ENCODE measurements at regions not wholly inside any gene's neighbourhood (a gene's known extent, or its start where the extent isn't known, plus 50 kb on each side); places are given as distances from the start of the nearest gene placed in this dataset.

DNA sequence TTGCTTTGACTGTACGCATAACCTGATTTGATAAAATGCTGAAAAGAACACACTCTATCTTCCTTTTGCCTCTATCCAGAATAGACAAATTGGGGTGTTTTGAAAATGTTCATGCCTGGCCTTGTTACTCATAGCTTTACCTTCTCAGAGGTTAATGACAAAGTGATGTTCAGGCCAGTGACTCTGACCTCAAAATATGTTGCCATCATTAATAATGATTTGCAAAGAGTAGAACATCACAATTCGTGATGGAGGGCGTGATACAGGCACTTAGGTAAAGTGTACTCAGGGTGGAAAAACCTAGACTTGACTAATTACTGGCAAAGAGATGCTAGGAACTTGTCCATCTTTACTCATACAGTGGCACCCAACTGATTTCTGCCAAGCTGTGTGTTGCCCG is 656.6 kb upstream of the SOX9 start:
- DNase-seq (ENCODE audit: low read depth): no peak

DNA sequence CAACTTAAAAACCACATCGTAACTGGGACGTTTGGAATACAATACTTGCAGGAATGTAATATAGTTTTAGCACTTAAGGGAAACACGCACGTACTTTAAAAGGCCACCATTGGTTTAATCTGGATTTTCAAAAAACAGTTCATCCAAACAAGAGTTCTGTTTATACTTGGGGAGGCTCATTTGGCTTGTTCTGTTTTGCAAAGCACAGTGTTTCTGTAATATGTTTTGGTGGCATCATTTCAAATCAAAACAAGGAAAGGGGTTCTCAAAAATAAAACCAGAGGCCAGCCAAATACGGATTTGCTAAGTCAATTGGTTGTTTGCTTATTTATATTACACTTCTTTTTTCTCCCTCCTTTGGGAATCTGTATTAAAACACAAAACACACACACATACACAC is 656.1 kb upstream of the SOX9 start:
- no peak for DNase-seq (ENCODE audit: low read depth)

DNA sequence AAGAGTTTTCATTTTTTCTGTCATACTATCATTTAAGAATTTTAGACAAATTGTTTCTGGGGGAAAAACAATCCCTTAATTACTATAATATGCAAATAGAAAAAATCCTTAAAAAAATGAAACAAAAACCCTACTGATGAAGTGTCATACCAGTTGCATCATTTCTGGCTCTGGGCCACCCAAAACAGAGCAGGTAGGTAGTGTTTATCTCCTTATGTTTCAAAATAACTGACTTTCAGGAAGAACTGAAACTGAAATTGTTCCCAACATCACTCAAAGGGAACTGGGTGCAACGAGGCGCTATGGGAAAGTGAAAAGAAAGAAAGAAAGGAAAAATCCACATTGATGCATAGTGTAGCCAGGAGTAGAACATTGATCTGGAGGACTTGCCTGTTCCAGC is 653.1 kb upstream of the SOX9 start:
- no peak for DNase-seq (ENCODE audit: low read depth)

DNA sequence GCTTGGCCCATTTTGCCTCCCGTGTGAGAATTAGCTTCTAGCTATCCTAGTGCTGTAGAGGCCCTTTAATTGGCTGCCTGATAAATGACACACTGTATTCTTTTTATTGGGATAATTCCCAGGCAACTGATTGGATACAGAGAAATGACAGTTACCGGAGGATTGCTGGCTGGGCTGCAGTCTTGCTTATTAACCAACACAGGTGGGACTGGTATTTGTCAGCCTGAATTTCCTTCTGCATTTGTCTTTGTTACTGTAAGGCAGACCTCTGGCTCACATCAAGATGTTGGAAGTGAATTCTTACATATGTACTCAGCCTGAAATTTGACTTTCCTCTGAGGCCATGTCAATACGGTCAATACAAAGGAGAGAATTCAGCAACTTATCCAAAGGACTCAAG is 650.8 kb upstream of the SOX9 start:
- no peak for DNase-seq (ENCODE audit: low read depth)

DNA sequence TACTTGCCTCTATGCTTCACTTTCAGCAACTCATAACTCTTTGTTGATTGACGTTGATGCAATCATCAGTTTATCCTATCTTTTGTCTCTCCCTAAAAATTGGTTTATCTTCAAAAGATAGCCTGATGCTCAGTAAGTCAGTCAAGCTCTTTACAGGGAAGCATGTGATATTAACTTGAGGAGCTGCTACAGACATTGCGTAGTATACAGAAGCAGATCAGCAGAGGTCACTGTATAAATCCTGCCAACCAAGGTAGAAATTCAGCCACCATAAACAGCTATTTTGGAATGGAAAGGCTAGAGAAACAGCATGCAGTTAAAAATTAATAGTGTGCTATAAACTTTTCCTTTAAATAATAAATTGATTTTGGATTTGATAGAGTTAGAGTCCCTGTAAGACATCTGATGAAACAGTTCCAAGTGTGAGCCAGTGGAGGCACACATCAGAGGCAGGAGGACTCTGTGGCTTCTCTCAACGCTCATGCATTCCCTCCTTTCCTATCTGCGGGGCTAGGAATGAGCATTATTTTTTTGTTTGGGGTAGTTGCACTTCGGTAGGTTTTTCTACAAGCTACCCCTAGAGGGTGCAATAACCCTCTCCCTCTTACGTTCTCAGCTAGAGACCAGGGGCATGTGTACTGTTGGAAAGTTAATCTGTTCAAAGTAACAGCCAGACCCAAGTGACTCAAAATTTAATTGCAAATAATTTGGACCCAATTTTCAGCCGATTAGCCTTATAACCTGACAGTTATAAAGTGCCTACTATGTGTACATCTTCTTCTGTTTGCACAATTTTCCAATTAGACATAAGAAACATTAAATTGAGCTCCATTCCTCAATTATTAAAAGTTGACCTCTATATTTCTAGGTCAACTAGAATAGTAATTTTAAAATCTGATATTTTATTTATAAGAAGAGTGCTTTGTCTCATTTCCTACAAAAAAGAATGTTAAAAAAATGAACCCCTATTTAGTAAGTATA is 647.7 kb upstream of the SOX9 start:
- peak; percentile 55 for DNase-seq (ENCODE audit: low read depth)

DNA sequence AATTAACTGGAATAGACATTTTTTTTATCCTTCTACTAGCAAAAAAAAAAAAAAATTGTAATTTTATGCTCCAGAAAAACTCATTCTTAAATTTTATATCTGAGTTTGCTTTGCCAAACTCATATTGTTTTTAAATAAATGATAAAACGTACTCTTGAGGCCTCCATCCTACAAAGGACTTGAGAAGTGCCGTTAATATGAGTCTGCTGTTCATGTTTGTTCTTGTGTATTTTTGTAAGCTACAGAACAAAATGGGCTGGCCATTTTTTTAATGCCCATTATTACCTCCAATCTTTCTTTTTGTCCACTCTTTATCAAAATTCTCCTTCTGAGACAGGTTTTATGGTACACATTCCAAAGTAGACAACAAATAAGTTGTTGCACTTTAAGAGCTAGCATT is 643.5 kb upstream of the SOX9 start:
- DNase-seq (ENCODE audit: low read depth): no peak

DNA sequence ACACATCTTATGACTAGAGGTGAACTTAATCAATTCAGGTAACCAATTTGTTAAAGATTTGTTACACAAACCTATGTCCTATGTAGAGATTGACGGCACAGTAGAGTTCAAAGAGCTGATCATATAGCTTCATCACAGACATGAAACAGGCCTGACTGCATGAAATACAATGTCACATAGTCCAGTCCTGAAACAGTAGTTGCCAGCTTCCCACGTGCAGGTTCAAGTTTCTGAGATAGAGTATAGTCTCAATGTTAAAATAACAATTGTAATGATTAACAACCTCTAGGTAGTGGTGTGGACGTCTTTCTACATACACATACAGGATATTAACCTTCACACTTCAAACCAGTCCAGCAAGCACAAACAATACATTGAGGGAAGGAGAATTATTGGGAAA is 640.7 kb upstream of the SOX9 start:
- no peak for DNase-seq (ENCODE audit: low read depth)

DNA sequence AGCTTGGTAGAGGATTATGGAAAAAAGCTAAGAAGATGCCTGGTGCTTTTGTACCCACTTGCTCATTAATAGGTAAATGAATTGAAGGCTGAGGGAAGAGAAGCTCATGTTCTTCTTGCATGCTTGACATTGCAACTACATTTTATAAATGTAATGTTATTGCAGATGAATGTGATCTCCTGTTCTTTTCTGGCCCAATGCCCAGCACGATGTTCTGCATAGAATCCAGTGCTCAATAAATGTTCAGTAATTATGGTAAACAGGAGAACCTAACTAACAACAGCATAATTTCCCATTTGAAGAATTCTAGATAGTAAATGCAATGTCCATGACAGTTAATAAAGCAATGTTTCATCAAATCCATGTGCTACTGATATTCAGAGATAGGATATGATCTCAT is 638.2 kb upstream of the SOX9 start:
- DNase-seq (ENCODE audit: low read depth): no peak

DNA sequence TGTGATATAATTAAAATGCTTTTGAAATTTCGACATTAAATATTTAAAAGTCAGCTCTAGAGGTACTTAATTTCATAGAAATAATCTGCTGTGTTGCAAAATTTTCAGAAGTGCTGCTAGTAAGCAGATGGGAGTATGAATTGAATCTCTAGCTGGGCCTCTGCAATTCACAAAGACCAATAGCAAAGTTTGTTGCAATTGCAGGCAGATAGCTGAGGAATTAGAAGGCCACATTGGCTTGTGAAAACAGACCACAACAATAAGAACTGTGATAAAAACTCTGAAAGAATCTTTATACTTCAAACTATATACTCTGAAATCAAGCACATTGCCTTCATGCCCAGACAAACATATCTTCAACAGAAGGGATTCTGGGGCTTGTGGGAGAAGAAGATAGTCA is 636.3 kb upstream of the SOX9 start:
- DNase-seq (ENCODE audit: low read depth): no peak

DNA sequence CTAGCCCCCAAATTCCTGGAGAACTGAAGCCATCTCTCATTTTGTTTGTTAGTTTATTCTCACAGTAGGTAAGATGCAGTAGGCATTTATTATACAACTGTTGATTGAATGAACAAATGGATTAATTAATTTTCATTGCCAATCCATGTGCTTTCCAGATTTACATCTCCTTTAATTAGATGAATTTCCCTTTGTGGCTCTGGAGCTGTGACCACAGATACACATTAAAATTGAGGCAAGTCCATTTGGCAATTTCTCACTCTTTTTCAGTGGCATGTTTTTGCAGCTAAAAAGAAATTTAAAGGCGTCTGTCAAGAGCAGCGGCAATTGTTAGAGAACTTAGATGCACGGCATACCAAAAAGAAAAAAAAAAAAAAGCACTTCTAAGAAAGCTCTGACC is 635.4 kb upstream of the SOX9 start:
- DNase-seq (ENCODE audit: low read depth): no peak

DNA sequence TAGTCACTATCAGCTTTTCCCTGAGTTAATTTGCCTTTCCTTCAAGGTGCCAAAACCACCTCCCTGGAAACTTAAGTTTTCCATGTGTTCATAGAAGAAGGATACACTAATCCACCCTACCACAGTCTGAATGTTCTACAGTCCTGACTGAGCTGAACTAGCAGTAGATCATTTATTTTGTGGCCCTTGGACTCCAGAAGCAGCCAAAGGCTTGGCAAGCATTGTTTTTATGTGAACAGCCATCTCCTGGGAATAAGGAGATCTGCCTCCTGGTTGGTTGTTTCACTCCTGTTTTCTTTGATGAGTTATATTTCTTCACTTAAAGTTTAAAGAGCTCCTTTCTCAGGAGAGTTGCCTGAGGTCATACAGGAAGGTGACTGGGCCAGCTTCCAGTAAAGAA is 634.6 kb upstream of the SOX9 start:
- DNase-seq (ENCODE audit: low read depth): peak; percentile 15

DNA sequence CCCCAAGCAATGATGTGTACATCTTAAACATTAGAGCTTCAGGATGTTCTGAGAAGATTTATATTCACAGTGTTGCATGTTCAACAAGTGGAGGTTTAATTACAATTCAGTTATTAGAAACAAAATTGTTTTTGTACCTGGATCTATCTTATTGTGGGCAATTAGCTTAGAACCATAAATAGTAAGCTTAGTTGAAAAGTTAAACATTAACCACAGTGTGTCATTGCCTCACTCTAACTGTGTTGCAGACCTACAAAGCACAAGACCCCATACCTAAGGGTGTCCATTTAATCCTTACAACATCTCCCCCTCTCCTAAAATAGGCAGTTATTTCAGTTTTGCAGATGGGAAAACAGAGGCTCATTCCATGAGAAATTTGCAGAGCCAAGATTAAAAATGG is 632.0 kb upstream of the SOX9 start:
- DNase-seq (ENCODE audit: low read depth): no peak

DNA sequence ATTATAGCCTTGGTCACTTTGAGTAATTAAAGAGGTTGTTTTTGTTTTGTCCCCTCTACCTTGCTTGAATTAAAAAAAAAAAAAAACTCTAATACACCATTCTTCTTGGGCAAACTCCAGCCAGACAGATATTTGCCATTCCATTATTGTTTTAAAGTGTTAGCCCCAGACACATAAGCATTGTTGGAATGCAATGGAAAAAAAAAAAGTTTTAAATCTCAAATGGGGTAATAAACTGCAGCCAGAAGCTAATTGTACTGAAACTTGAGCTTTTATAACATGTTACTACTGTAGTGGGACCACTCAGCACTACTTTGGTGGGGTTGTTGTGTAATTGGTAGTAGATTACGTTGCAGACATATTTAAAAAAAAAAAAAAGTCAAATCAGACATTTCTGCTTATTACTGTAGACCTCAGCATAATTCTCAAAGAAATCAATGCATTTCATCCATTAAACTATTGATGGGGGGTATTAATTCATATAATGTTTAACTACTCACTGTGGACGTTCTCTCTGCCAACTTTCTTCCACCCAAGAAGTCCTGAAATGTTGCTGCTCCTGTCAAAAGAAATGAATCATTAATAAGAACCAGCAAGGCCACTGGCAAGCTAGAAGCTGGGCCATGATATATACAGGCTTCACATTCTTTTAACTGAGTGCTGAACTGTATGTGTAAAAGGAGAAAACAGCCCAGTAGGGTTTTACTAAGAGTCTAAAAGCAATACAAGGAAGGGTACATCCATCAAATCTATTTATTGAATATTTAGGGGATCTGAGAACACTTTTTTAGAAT is 626.6 kb upstream of the SOX9 start:
- no peak for DNase-seq (ENCODE audit: low read depth)

DNA sequence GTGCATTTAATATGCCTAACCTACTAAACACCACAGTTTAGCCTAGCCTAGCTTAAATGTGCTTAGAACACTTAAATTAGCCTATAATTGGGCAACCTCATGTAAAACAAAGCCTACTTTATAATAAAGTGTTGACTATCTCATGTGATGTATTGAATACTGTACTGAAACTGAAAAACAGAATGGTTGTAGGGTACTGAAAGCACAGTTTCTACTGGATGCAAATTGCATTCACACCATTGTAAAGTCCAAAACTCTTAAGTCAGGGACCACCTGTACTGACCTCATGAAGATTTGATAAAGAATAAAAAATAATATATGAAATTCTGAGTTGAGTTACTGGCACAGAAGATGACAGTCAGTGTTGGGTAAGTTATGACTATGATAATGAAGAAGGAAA is 625.4 kb upstream of the SOX9 start:
- DNase-seq (ENCODE audit: low read depth): no peak

DNA sequence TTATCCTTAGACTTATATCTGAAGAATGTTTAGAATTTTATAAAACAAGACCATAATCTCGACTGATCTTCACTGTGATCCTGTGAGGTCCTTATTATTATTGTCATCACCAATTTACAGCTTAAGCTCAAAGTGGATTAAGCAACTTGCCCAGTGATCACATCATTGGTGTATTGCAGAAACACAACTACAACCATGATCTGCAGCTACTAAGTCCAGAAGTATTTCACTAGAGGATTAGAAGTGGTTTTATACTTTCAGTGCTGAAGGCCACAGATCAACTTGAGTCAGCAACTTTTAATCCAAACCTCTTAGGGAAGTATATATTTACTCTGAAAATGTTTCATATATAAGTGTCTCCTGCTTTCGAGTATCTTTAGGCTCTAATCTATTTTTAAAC is 624.3 kb upstream of the SOX9 start:
- peak; percentile 61 for DNase-seq (ENCODE audit: low read depth)

DNA sequence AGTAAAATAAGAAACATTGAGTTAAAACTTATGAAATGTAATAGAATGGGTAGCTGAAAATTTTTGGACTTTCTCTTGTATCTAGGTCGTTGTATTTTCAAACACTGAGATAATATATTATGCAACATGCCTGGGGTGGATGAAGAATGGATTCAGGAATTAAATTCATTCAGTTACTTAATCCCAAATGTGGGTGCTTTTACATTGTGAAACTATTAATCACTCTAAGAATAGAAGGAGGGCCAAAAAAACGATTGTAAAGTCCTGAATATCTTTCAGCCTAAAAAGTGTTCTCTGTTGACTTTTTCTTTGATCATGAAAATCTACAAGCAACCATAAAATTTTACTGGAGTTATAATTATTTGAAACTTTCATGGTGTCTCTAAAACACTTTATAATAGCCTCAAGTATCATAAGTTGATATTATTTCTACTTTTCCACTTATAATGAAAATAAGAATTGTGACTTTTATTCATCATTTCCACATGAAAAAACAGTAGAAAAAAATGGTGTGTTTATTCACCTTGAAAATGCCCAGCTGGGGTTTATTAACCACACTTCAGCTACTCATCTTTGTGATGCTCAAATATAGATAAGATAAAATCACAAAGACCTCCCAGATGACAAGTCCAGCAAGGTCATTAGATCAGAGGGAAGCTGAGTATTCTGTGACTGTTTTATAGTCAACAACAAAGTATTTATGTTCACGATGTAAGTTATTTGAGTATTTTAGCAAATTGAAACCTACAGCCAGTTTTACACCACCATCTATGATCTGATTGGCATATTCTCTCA is 619.9 kb upstream of the SOX9 start:
- peak; percentile 40 for DNase-seq (ENCODE audit: low read depth)

DNA sequence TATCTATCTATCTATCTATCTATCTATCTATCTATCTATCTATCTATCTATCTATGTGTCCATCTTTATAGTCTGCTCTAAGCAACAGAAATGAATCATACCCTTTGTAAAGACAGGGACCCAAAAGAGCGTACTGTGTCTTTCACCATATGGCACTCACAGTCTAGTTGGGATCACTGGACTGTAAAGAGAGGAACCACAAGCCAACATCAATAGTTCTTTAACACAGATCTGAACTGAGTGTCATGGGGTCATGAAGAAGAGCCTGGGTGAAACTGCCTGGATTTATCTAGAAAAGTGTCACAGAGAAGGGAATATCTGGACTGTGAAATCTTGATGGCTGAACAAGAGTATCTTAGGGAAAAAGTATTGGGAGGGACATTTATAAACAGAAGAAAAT is 619.1 kb upstream of the SOX9 start:
- no peak for DNase-seq (ENCODE audit: low read depth)

DNA sequence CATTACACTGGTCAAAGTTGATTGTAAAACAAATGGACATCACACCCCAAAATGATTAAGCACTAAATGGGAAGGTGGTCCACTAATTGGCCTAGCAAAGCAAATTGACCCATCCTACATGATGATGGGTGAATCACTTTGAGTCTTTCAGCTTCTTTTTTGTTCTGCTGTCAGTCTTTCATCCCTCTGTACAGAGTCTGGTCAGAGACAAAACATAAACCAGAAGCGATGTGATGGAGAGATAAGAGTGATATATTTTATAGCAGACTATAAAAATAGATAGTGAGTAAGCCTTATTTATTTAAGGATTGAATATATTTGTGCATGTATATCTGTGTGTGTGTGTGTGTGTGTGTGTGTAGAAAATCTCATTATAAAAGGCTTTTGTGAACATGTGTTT is 618.4 kb upstream of the SOX9 start:
- no peak for DNase-seq (ENCODE audit: low read depth)

DNA sequence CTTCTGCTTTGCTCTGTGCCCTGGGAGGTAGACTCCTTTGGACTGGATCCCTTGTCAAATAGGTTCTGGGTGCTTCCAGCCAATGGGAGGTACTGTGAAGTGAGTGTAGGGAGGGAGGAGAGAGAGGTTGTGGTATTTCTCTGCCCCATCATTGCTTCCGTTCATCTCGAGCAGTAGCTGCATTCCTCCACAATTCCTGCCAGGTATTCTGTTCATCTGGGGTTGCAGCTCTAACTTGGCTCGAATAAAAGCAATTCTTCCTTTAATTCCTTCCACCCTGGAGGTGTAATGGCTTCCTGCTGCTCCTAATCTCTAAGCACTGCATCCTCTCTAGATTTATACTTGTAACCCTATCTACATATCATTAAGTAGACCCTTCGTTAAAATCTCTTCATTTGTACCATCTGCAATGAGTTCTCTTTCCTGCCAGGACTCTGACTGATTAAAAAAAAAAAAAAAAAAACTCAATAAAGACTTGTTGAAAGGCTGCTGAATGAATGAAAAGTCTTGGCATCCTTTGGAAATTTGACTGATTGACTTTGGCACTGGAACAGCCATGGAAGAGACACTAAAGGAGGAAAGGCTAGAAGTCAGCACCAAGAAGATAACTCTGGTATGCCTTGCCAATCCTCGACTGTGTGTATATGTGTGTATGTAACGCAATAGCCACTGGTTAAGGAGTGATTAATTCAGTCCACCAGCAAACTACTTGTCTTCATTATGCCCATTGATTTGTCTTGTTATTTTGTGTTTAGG is 616.9 kb upstream of the SOX9 start:
- DNase-seq (ENCODE audit: low read depth): no peak

DNA sequence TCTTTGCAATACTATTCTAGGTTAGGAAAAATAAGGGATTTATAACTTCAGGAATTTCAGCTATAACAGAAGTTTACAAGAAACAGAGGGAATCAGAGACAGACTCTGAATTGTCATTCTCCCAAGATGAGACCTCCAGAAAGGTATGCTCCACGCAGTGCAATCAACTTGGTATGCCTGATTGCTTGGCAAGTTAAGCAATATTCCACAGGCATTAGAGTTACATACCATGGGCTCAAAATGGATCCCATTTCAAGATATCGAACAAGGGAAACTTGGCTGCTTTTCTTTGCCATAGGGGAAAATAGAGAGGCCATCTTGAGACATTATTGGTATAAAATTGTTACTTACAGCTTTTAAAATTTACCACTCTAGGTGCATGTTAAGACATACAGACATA is 615.6 kb upstream of the SOX9 start:
- DNase-seq (ENCODE audit: low read depth): no peak

DNA sequence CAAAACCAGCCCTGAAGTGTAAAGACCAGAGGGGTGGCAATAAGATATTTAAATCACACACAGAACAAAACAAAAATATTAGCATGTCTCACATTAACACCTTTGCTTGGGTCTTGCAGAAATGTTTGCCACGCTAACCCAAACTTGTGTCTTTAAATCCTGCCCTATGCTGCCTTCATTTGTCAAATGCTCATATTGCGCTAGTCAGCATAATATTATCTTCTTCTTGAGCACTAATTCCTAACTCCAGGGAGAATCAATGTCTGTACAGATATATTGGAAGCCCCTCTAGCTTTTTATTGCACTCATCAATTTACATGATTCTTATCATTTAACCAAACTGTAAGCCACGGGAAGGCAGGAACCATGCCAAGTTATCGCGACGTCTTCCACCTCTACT is 614.8 kb upstream of the SOX9 start:
- DNase-seq (ENCODE audit: low read depth): no peak
